Activated T-cell treated with anti-CD3 and anti-CD28 coated beads, Interleukin-2, amount 50 U/mL, for 24 hours (primary cell): ENCODE measurements at regions not wholly inside any gene's neighbourhood (a gene's known extent, or its start where the extent isn't known, plus 50 kb on each side); places are given as distances from the start of the nearest gene placed in this dataset.

ENCODE experiments used
- DNase-seq: peaks from one replicate; pipeline ENCODE4 v3.0.0-alpha.2; 2020
- H3K27ac Mint-ChIP-seq: 2 replicates; pipeline ENCODE4 v1.8.0; 2020; ENCODE audit warnings: mild to moderate bottlenecking, mixed read lengths
- H3K27me3 Mint-ChIP-seq: 2 replicates; pipeline ENCODE4 v1.8.0; 2020; ENCODE audit warnings: mixed read lengths
- H3K36me3 Mint-ChIP-seq: 2 replicates; pipeline ENCODE4 v1.8.0; 2020; ENCODE audit warnings: low read depth, mixed read lengths
- H3K4me1 Mint-ChIP-seq: 2 replicates; pipeline ENCODE4 v1.8.0; 2020; ENCODE audit warnings: low read depth, mixed read lengths
- H3K4me3 Mint-ChIP-seq: 2 replicates; pipeline ENCODE4 v1.8.0; 2020; ENCODE audit warnings: mild to moderate bottlenecking, moderate library complexity, mixed read lengths
- H3K9me3 Mint-ChIP-seq: 2 replicates; pipeline ENCODE4 v1.8.0; 2020; ENCODE audit warnings: mixed read lengths

DNA sequence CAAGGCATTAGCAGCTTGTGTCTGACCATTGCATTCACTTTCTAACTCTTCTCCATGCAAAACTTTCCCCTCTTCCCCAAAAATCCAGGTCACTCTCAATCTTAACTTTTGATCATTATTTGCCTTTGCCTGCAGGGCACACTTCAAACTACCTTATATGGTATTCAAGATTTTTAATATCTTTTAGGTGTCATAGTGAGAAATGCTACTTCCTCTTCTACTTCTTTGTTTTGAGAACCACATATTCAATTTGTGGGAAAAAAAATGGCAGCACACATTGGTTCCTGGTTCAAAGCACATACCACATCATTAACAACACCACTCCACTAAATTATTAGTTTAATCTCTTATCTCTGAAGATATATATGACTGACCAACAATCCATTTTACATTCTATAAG lies 1267.0 kb upstream of the CITED2 start:
- peaks cover 5% of the 10 kb centered on the region for H3K9me3 Mint-ChIP-seq
- no peaks in the 10 kb centered on the region for H3K36me3 Mint-ChIP-seq
- no peak for DNase-seq
- no peaks in the 10 kb centered on the region for H3K4me1 Mint-ChIP-seq
- no peaks in the 10 kb centered on the region for H3K27me3 Mint-ChIP-seq
- no peak overlapping the region for H3K4me3 Mint-ChIP-seq
- no peak overlapping the region for H3K27ac Mint-ChIP-seq

DNA sequence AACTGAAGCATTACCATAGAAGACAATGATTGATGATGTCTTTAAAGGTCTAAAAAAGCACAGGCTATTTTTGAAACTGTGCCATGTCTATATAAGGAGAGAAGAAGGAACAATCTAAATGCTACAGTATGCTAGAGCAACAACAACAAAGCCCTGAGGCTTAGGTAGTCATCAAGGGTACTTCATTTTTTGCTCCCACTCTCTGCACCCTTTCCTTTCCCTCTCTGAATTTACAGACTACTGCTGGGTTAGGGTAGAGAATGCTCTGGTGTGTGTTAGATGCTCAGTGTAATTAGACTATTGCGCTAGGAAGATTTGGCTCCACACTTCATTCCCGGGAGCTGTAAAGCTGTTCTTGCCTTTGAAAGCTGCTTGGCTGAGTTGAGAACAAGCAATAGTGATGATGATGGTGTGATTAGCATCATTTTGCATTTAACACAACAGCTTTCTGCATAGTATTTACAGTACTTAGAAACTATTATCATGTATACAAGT lies 1262.5 kb upstream of the CITED2 start:
- Mint-ChIP-seq H3K36me3 (no peaks in the 10 kb centered on the region), H3K4me3 (no peak overlapping the region), H3K27ac (no peak overlapping the region), H3K27me3 (no peaks in the 10 kb centered on the region), H3K9me3 (no peaks in the 10 kb centered on the region), H3K4me1 (no peaks in the 10 kb centered on the region)
- DNase-seq = no peak

DNA sequence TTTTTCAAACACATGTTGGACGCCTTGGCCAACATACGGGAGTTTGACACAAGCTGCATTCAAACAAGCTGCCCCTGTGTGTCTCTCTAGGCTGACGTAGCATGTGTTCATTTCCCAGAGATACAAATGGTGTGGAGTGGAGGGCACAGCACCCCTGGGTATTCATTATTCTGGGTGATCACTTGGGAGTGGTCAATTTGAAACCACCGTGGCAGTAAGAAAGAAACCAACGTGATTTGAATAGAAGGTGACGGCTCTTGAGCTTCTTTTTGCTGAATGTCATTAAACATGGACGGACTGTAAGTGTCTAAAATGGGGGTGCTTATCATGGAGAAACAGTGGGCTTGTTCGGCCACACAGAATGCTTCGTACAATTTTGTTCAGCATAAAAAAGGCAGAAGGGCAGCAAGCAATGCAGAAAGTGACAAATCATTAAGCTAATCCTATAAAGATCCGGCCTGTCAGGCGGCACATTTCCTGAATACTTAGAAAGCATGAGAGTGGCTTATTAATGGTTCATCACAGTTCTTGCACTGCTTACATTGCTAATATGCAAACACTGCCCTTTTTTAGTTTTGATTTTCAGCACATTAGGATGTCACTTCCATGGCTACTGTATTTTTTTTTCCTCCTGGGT lies 1261.9 kb upstream of the CITED2 start:
- Mint-ChIP-seq H3K4me1 (no peaks in the 10 kb centered on the region), H3K4me3 (no peak overlapping the region), H3K27me3 (no peaks in the 10 kb centered on the region), H3K27ac (no peak overlapping the region), H3K36me3 (no peaks in the 10 kb centered on the region), H3K9me3 (no peaks in the 10 kb centered on the region)
- DNase-seq = no peak

DNA sequence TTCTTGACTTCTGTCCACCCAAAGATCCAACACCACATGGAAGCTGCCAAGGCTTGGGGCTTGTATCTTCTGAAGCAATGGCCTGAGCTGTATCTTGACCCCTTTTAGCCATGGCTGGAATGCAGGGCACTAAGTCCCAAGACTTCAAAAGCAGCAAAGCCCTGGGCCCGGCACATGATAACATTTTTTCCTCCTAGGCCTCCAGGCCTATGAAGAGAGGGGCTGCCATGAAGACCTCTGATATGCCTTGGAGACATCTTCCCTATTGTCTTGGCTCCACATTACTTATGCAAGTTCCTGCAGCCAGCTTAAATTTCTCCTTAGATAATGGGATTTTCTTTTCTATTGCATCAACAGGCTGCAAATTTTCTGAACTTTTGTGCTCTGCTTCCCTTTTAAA lies 1252.6 kb upstream of the CITED2 start:
- Mint-ChIP-seq H3K9me3 (peaks cover 19% of the 10 kb centered on the region), H3K27ac (no peak overlapping the region), H3K27me3 (peaks cover 4% of the 10 kb centered on the region), H3K36me3 (peaks cover 3% of the 10 kb centered on the region), H3K4me1 (no peaks in the 10 kb centered on the region), H3K4me3 (no peak overlapping the region)
- DNase-seq = no peak

DNA sequence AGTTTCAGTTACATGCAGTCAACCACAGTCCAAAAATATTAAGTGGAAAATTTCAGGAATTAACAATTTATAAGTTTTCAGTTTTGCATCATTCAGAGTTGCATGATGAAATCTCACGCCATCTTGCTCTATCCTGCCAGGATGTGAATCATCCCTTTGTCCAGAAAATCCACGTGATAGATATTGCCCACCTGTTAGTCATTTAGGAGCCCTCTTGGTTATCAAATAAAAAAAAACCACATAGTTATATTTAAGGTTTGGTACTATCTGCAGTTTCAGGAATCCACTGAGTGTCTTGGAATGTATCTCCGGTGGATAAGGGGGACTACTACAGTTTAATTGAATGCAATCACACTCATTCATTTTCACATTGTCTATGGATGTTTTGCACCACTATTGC lies 1249.0 kb upstream of the CITED2 start:
- Mint-ChIP-seq H3K36me3 (peaks cover 3% of the 10 kb centered on the region), H3K4me3 (no peak overlapping the region), H3K27me3 (peaks cover 16% of the 10 kb centered on the region), H3K27ac (no peak overlapping the region), H3K9me3 (peaks cover 19% of the 10 kb centered on the region), H3K4me1 (no peaks in the 10 kb centered on the region)
- no peak for DNase-seq

DNA sequence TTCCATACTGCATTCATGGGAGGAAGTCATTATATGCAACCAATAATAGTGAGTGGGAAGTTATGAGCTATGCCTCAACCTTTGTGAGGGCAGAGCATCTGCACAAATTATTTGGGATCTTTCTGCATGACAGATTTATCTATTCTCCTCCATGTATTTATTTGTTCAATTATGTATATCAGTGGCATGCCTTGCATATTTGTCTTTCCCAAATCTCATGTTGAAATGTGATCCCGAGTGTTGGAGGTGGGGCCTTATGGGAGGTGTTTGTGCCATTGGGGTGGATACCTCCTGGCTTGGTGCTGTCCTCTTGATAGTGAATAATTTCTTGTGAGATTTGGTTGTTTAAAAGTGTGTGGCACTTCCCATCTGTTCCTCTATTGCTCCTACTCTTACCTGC lies 1246.0 kb upstream of the CITED2 start:
- Mint-ChIP-seq H3K4me1 (no peaks in the 10 kb centered on the region), H3K9me3 (peaks cover 3% of the 10 kb centered on the region), H3K27ac (no peak overlapping the region), H3K36me3 (no peaks in the 10 kb centered on the region), H3K27me3 (peaks cover 16% of the 10 kb centered on the region), H3K4me3 (no peak overlapping the region)
- DNase-seq = no peak

GRCh38 chr6:140609956-140610355 lies 1235.5 kb upstream of the CITED2 start:
- H3K36me3 Mint-ChIP-seq = no peaks in the 10 kb centered on the region
- DNase-seq = no peak
- H3K4me1 Mint-ChIP-seq = no peaks in the 10 kb centered on the region
- no peaks in the 10 kb centered on the region for H3K27me3 Mint-ChIP-seq
- no peak overlapping the region for H3K27ac Mint-ChIP-seq
- H3K4me3 Mint-ChIP-seq = no peak overlapping the region
- H3K9me3 Mint-ChIP-seq = no peaks in the 10 kb centered on the region

DNA sequence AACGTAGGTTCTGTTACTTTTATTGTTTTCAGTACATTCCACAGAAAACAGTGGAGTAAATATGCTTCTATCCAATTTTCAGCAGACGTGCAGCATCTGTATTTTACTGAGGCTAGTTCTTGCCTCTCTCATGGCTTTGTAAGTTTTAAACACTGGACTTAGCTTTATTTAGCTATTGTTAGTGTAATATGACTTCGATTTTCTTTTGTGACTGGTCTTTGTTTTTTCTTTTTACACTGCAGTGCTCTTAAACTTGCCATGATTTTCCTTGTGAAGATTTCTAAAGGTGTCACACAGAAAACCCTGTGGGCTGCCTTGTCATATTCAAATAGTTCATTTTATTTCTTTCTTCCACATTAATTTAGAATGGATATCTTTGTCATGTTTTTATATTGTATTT lies 1234.9 kb upstream of the CITED2 start:
- DNase-seq = no peak
- Mint-ChIP-seq H3K36me3 (no peaks in the 10 kb centered on the region), H3K27me3 (no peaks in the 10 kb centered on the region), H3K27ac (no peak overlapping the region), H3K4me1 (no peaks in the 10 kb centered on the region), H3K4me3 (no peak overlapping the region), H3K9me3 (no peaks in the 10 kb centered on the region)

DNA sequence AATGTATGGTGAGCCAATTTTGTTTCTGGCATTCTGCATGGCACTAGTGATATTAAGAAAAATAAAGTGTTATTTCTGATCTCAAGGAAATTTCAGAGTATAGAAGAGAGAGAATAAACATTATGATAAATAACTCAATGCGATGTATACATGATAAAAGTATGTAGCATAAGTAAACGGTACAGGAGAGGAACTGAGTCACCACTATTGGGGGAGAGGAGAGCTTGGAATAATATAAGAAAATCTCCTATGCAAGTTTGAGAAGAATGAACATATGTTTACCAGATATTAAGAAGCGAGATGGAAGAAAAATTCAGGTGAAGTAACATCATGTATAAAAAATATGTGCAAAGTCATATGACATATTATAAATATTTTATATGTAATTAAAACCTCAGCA lies 1230.3 kb upstream of the CITED2 start:
- no peaks in the 10 kb centered on the region for H3K36me3 Mint-ChIP-seq
- DNase-seq = no peak
- peaks cover 9% of the 10 kb centered on the region for H3K27me3 Mint-ChIP-seq
- no peaks in the 10 kb centered on the region for H3K9me3 Mint-ChIP-seq
- no peak overlapping the region for H3K4me3 Mint-ChIP-seq
- H3K27ac Mint-ChIP-seq = no peak overlapping the region
- H3K4me1 Mint-ChIP-seq = no peaks in the 10 kb centered on the region

DNA sequence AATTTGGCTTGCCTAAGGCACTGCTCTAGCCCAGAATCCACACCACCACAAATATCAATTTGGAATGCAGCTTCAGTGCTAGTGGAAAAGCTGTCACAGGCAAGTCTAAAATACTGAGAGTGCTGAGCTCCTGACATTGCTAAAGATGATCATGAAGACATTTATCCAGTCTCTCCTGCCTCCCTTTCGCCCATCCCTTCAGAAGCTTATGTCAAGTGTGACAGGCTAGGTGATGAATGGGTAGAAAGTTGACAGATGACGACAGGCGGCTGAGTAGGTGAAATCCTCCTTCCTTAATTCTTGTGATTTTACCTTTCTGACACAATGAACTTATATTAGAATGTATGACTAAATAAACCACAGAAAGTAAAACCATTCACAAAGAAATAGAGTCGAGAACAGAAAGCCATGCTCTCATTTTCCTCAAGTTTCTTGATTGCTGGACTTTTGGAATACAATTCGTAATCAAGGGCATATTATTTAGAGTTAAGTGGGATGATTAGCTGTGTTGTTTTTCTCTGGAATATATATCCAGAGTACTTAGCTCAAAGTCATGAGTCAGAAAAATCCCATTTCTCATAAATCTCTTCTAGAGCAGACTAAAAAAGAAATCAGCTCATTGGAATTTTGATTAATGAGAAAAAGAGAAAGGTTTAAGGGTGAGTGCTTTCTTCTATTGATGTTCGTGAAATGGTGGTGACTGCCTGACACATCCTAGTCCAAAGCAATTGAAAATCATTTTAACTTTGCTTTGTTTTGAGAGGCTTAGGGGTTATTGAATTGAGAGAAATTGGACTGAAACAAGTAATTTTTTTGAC lies 1228.2 kb upstream of the CITED2 start:
- DNase-seq = no peak
- Mint-ChIP-seq H3K9me3 (no peaks in the 10 kb centered on the region), H3K36me3 (no peaks in the 10 kb centered on the region), H3K4me1 (no peaks in the 10 kb centered on the region), H3K4me3 (no peak overlapping the region), H3K27ac (no peak overlapping the region), H3K27me3 (peaks cover 15% of the 10 kb centered on the region)

DNA sequence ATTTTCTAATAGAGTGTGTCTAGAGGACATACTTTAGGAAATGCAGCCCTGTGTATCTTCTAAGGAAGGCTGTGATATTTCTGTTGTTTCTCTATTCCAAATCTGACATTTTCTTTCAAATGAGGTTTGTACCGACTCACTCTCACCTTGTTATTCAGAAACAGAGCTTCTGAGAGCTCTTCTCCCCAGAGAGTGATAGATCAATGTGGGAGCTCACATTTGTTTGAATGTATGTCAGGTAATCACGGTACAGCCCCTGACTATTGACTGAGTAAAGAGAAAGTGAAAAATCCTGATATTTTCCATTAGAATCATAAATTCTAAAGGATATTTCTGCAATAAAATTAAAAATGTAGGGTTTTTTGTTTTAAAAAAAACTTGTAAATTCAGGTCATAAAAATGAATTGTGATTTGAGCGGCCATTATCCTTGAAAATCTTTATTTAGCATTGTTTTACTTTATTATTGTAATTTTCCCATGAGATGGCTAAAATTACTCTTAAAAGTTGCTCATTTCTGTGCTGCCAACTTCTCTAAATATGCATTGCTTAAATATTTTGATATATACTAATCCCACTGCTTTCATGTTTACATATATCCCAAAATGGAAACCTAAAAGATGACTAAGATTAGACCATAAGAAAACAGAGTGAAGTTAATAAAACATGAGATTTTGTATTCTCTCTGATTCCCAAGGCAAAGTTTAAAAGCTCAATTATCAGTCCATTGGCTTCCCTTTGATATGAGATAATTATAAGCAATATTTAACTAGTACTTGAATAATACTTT lies 1226.8 kb upstream of the CITED2 start:
- Mint-ChIP-seq H3K4me3 (no peak overlapping the region), H3K27ac (no peak overlapping the region), H3K27me3 (peaks cover 15% of the 10 kb centered on the region), H3K9me3 (no peaks in the 10 kb centered on the region), H3K36me3 (no peaks in the 10 kb centered on the region), H3K4me1 (no peaks in the 10 kb centered on the region)
- DNase-seq = no peak

DNA sequence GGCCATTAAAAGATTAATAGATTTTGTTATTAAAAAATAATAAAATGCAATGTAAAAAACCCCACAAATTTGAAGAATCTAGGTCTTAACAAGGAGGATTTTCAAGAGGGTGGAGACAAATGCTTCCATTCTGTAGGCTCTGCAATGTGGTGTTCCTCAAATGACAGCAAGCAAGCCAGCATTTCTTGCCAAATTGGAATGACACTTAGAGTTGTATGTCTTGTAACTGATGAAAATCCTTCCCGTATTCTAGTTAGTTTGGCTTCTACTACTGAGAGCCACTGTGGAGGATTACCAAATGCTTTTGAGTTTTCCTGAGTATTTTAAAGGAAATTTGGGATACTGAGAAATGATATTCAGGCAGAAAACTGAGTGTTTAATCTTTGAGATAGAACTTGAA lies 1225.5 kb upstream of the CITED2 start:
- no peak overlapping the region for H3K27ac Mint-ChIP-seq
- H3K9me3 Mint-ChIP-seq = no peaks in the 10 kb centered on the region
- DNase-seq = no peak
- no peaks in the 10 kb centered on the region for H3K4me1 Mint-ChIP-seq
- no peak overlapping the region for H3K4me3 Mint-ChIP-seq
- peaks cover 21% of the 10 kb centered on the region for H3K27me3 Mint-ChIP-seq
- no peaks in the 10 kb centered on the region for H3K36me3 Mint-ChIP-seq

GRCh38 chr6:140597181-140597580 lies 1222.7 kb upstream of the CITED2 start:
- H3K27ac Mint-ChIP-seq = no peak overlapping the region
- no peaks in the 10 kb centered on the region for H3K36me3 Mint-ChIP-seq
- no peaks in the 10 kb centered on the region for H3K4me1 Mint-ChIP-seq

GRCh38 chr6:140594806-140595128 lies 1220.3 kb upstream of the CITED2 start:
- no peak for DNase-seq

More at GRCh38 chr6:140597181-140597580, 1222.7 kb upstream of the CITED2 start:
- Mint-ChIP-seq H3K9me3 (peaks cover 6% of the 10 kb centered on the region), H3K4me3 (no peak overlapping the region), H3K27me3 (peaks cover 23% of the 10 kb centered on the region)
- no peak for DNase-seq

DNA sequence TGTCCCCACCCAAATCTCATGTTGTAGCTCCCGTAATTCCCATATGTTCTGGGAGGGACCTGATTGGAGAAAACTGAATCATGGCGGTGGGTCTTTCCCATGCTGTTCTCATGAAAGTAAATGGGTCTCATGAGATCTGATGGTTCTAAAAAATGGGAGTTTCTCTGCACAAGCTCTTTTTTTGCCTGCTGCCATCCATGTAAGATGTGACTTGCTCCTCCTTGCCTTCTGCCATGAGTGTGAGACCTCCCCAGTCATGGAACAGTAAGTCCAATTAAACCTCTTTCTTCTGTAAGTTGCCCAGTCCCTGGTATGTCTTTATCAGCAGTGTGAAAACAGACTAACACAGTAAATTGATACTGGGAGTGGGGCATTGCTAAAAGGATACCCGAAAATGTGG lies 1218.4 kb upstream of the CITED2 start:
- peaks cover 6% of the 10 kb centered on the region for H3K9me3 Mint-ChIP-seq
- H3K27me3 Mint-ChIP-seq = peaks cover 13% of the 10 kb centered on the region
- H3K36me3 Mint-ChIP-seq = no peaks in the 10 kb centered on the region

More at GRCh38 chr6:140594806-140595128, 1220.3 kb upstream of the CITED2 start:
- Mint-ChIP-seq H3K36me3 (no peaks in the 10 kb centered on the region), H3K4me1 (peaks cover 1% of the 10 kb centered on the region), H3K27ac (no peak overlapping the region), H3K4me3 (no peak overlapping the region), H3K9me3 (peaks cover 6% of the 10 kb centered on the region), H3K27me3 (peaks cover 18% of the 10 kb centered on the region)

More for the DNA sequence above, 1218.4 kb upstream of the CITED2 start:
- Mint-ChIP-seq H3K27ac (no peak overlapping the region), H3K4me3 (no peak overlapping the region), H3K4me1 (peaks cover 1% of the 10 kb centered on the region)
- DNase-seq = no peak
